Lung (tissue), 11 donors: ENCODE measurements at regions not wholly inside any gene's neighbourhood (a gene's known extent, or its start where the extent isn't known, plus 50 kb on each side); places are given as distances from the start of the nearest gene placed in this dataset.

Source experiments
- ATAC-seq: fragments of 200-7000 bp; cut with Tn5 transposase; one replicate; pipeline ENCODE4 v1.9.1; 2020; ENCODE audit warnings: moderate number of reproducible peaks; ENCODE audit not compliant: insufficient read depth, low FRiP score
- DNase-seq, 3 donors: peaks; one replicate each; pipeline ENCODE4 v3.0.0-alpha.2; 2013 to 2017
- H3K27ac ChIP-seq, 2 donors: one replicate each; pipeline ENCODE4 v1.5.1; 2013; ENCODE audit warnings: mild to moderate bottlenecking in 2 of 2, moderate library complexity in 2 of 2, control low read depth in 1 of 2, inconsistent platforms in 1 of 2, low read depth in 1 of 2, low read length in 1 of 2
- H3K27me3 ChIP-seq, 3 donors: one replicate each; pipeline ENCODE4 v1.5.1; 2013; ENCODE audit warnings: low read length in 2 of 3; ENCODE audit not compliant: control insufficient read depth in 3 of 3, insufficient read depth in 3 of 3
- H3K36me3 ChIP-seq, 4 donors: one replicate each; pipeline ENCODE4 v1.5.1; 2013; ENCODE audit warnings: low read length in 4 of 4, mild to moderate bottlenecking in 1 of 4, moderate library complexity in 1 of 4; ENCODE audit not compliant: control insufficient read depth in 4 of 4, insufficient read depth in 4 of 4
- H3K4me1 ChIP-seq, 5 donors: one replicate each; pipeline ENCODE4 v1.5.1; 2013; ENCODE audit warnings: low read length in 5 of 5, mild to moderate bottlenecking in 2 of 5, moderate library complexity in 1 of 5; ENCODE audit not compliant: control insufficient read depth in 5 of 5, insufficient read depth in 5 of 5
- H3K4me3 ChIP-seq: one replicate; pipeline ENCODE4 v1.5.1; 2013; ENCODE audit warnings: mild to moderate bottlenecking, control low read depth, moderate library complexity
- H3K9ac ChIP-seq, 2 donors: one replicate each; pipeline ENCODE4 v1.5.1; 2013; ENCODE audit warnings: low read length in 2 of 2, control low read depth in 1 of 2; ENCODE audit not compliant: insufficient read depth in 1 of 2
- H3K9me3 ChIP-seq, 4 donors: one replicate each; pipeline ENCODE4 v1.5.1; 2013; ENCODE audit warnings: low read length in 3 of 4, mild to moderate bottlenecking in 1 of 4, moderate library complexity in 1 of 4; ENCODE audit not compliant: control insufficient read depth in 4 of 4, insufficient read depth in 3 of 4
- CTCF ChIP-seq: IDR thresholded peaks from 2 replicates; pipeline ENCODE4 v1.5.1; 2012; ENCODE audit warnings: mild to moderate bottlenecking; ENCODE audit errors: control extremely low read depth, extremely low read depth
- WGBS, 2 donors: extraction: QIAGEN DNeasy Blood & Tissue Kit; methylation state at CpG; one replicate each; pipeline ENCODE4 v1.1.7; 2013; 5-methylcytosine and 5-hydroxymethylcytosine counted together
- donor health status: control.
- donor health status: control.
- donor health status: Bipolar disorder and iron deficiency.
- donor health status: healthy.
- donor health status: DM: yes; HTN: yes; CAD: no.

GRCh38 chr20:12305188-12305950 is 387.7 kb downstream of the BTBD3 start:
- no peak for ATAC-seq
- no peak for TF ChIP-seq CTCF

GRCh38 chr20:12306107-12306506 is 388.4 kb downstream of the BTBD3 start:
- Histone ChIP-seq H3K36me3 (no peaks in the 10 kb centered on the region), H3K4me1 (peaks cover 0 to 5% (median 0%) of the 10 kb centered on the region in 5 donors), H3K4me3 (no peak overlapping the region), H3K9me3 (peaks cover 0 to 5% (median 0%) of the 10 kb centered on the region in 4 donors), H3K27me3 (no peaks in the 10 kb centered on the region), H3K9ac (no peak overlapping the region), H3K27ac (no peak overlapping the region)
- DNase-seq, result no peak
- no peak for ATAC-seq
- WGBS, 2 donors, result 55 to 75% methylated on average over 2 of the region's 2 CpGs
- TF ChIP-seq CTCF, result no peak

More at GRCh38 chr20:12305188-12305950, 387.7 kb downstream of the BTBD3 start:
- Histone ChIP-seq H3K4me3 (no peak overlapping the region), H3K9me3 (peaks cover 0 to 5% (median 0%) of the 10 kb centered on the region in 4 donors), H3K4me1 (peaks cover 0 to 5% (median 0%) of the 10 kb centered on the region in 5 donors), H3K27ac (peak overlapping the region in 1 of 2 donors; percentile 13), H3K27me3 (no peaks in the 10 kb centered on the region), H3K36me3 (no peaks in the 10 kb centered on the region), H3K9ac (no peak overlapping the region)
- DNase-seq, result peak in 1 of 3 donors; percentile 13
- 67 to 72% methylated on average over 9 of the region's 9 CpGs for WGBS, 2 donors

- 86 to 93% methylated on average over 6 of the region's 6 CpGs for WGBS, 2 donors
- Histone ChIP-seq H3K27me3 (no peaks in the 10 kb centered on the region), H3K9me3 (peaks cover 0 to 5% (median 0%) of the 10 kb centered on the region in 4 donors), H3K4me3 (no peak overlapping the region), H3K9ac (no peak overlapping the region), H3K27ac (no peak overlapping the region), H3K4me1 (peaks cover 0 to 5% (median 0%) of the 10 kb centered on the region in 5 donors), H3K36me3 (no peaks in the 10 kb centered on the region)
- DNase-seq (no peak), ATAC-seq (no peak)
- no peak for TF ChIP-seq CTCF
Observed at GRCh38 chr20:12311094-12311865, 393.6 kb downstream of the BTBD3 start.
